PC-9 (cell line): ENCODE measurements at regions not wholly inside any gene's neighbourhood (a gene's known extent, or its start where the extent isn't known, plus 50 kb on each side); places are given as distances from the start of the nearest gene placed in this dataset.

Source experiments
- BruUV-seq: library from RNA; stranded (reverse); fragments of 400-500 nt; replicated peaks from 2 replicates; lab custom pipeline; 2021; lab: Mats Ljungman, UMichigan
- CTCF ChIA-PET: fragments of 300-600 bp; sonication (Branson Sonifier 250); formaldehyde crosslinking; loops from one replicate; lab custom pipeline; 2022; ENCODE audit warnings: antibody characterized with exemption; lab: Charles Lee
- POLR2A ChIA-PET: fragments of 300-600 bp; sonication (Branson Sonifier 250); formaldehyde crosslinking; loops from one replicate; lab custom pipeline; 2022; ENCODE audit warnings: antibody characterized with exemption; ENCODE audit not compliant: unreplicated experiment; lab: Charles Lee
- DNase-seq, 2 experiments: peaks; one replicate each; pipeline versions ENCODE4 v3.0.0 to v3.0.0-alpha.2; 2015 to 2022; ENCODE audit warnings: mixed read lengths in 1 of 2
- H2AFZ ChIP-seq: fragments of 200-600 bp; sonication (generic); 2 replicates; pipeline ENCODE4 v1.8.1; 2017; ENCODE audit warnings: antibody characterized with exemption
- H3F3A ChIP-seq: fragments of 200-600 bp; sonication (generic); 2 replicates; pipeline ENCODE4 v1.8.1; 2017; ENCODE audit warnings: antibody characterized with exemption, mild to moderate bottlenecking, low read depth; ENCODE audit not compliant: insufficient read depth
- H3K27ac ChIP-seq: fragments of 200-600 bp; sonication (generic); 2 replicates; pipeline ENCODE4 v1.6.1; 2016; ENCODE audit warnings: mixed run types
- H3K27me3 ChIP-seq: fragments of 200-600 bp; sonication (generic); 2 replicates; pipeline ENCODE4 v1.6.1; 2016; ENCODE audit warnings: low read depth, mixed run types; ENCODE audit not compliant: insufficient read depth
- H3K36me3 ChIP-seq: fragments of 200-600 bp; sonication (generic); 2 replicates; pipeline ENCODE4 v1.6.1; 2016; ENCODE audit warnings: low read depth, mixed run types
- H3K4me1 ChIP-seq: fragments of 200-600 bp; sonication (generic); replicated peaks from 2 replicates; pipeline ENCODE4 v1.6.1; 2016; ENCODE audit warnings: mixed run types; ENCODE audit not compliant: insufficient read depth
- H3K4me2 ChIP-seq: fragments of 200-600 bp; sonication (generic); 2 replicates; pipeline ENCODE4 v1.6.1; 2017; ENCODE audit warnings: mixed run types
- H3K4me3 ChIP-seq: fragments of 200-600 bp; sonication (generic); 2 replicates; pipeline ENCODE4 v1.6.1; 2016; ENCODE audit warnings: mixed run types
- H3K79me2 ChIP-seq: fragments of 200-600 bp; sonication (generic); 2 replicates; pipeline ENCODE4 v1.6.1; 2017; ENCODE audit warnings: low read depth, mixed run types
- H3K9me2 ChIP-seq: fragments of 200-600 bp; sonication (generic); 2 replicates; pipeline ENCODE4 v1.8.1; 2017; ENCODE audit warnings: mild to moderate bottlenecking; ENCODE audit not compliant: insufficient read depth
- H3K9me3 ChIP-seq: fragments of 200-600 bp; sonication (generic); 2 replicates; pipeline ENCODE4 v1.8.1; 2016; ENCODE audit warnings: low read depth; ENCODE audit not compliant: insufficient read depth
- H4K20me1 ChIP-seq: fragments of 200-600 bp; sonication (generic); 2 replicates; pipeline ENCODE4 v1.8.1; 2017; ENCODE audit not compliant: insufficient read depth
- CTCF ChIP-seq: fragments of 200-600 bp; sonication (generic); conservative IDR thresholded peaks from 2 replicates; pipeline ENCODE4 v1.6.1; 2017; ENCODE audit warnings: mixed run types, antibody characterized with exemption, mild to moderate bottlenecking, moderate library complexity
- EZH2 ChIP-seq: fragments of 200-600 bp; sonication (generic); IDR thresholded peaks from 2 replicates; pipeline ENCODE4 v1.8.0; 2017; ENCODE audit warnings: antibody characterized with exemption, low read depth
- intact Hi-C: fragments of 100-400 bp; cut with micrococcal nuclease; formaldehyde crosslinking; loops from one replicate; pipeline ENCODE4 v1.10.0; 2022; ENCODE audit not compliant: unreplicated experiment

- Histone ChIP-seq H3K27me3 (peaks cover 14% of the 10 kb centered on the region), H4K20me1 (no peaks in the 10 kb centered on the region), H3K4me1 (no peaks in the 10 kb centered on the region), H3K9me3 (no peaks in the 10 kb centered on the region), H3K79me2 (no peaks in the 10 kb centered on the region), H3K4me3 (no peak overlapping the region), H3K36me3 (no peaks in the 10 kb centered on the region), H3K9me2 (no peaks in the 10 kb centered on the region; the same call in 1 of the 2 replicates), H3K27ac (no peak overlapping the region), H3K4me2 (no peak overlapping the region), H2AFZ (no peak overlapping the region), H3F3A (no peaks in the 10 kb centered on the region)
- ChIA-PET CTCF (no interaction called here), POLR2A (no interaction called here)
- TF ChIP-seq CTCF (no peak), EZH2 (no peak)
- intact Hi-C loops, result no loop called here
- DNase-seq, result no peak
- BruUV-seq, result no TSS peak
Measured at GRCh38 chr16:77610496-77610895, 111.8 kb upstream of the NUDT7 start.

- H3K4me3 ChIP-seq, result no peak overlapping the region
- CTCF ChIA-PET, result no interaction called here
- POLR2A ChIA-PET, result no interaction called here
- H2AFZ ChIP-seq, result no peak overlapping the region
- H3K9me3 ChIP-seq, result no peaks in the 10 kb centered on the region
- H4K20me1 ChIP-seq, result no peaks in the 10 kb centered on the region
- DNase-seq, result no peak
- H3K27ac ChIP-seq, result no peak overlapping the region
- BruUV-seq, result no TSS peak
- intact Hi-C loops, result no loop called here
- H3K4me2 ChIP-seq, result no peak overlapping the region
- H3K4me1 ChIP-seq, result no peaks in the 10 kb centered on the region
- TF ChIP-seq EZH2, result no peak
- TF ChIP-seq CTCF, result no peak
- H3F3A ChIP-seq, result no peaks in the 10 kb centered on the region
- no peaks in the 10 kb centered on the region for H3K36me3 ChIP-seq
- H3K27me3 ChIP-seq, result peaks cover 14% of the 10 kb centered on the region
- H3K79me2 ChIP-seq, result no peaks in the 10 kb centered on the region
- no peaks in the 10 kb centered on the region; the same call in 1 of the 2 replicates for H3K9me2 ChIP-seq
Measured at GRCh38 chr16:77611386-77611785, 110.9 kb upstream of the NUDT7 start.

- no peaks in the 10 kb centered on the region for H3F3A ChIP-seq
- CTCF ChIA-PET, result no interaction called here
Measured at GRCh38 chr16:77612596-77612995, 109.7 kb upstream of the NUDT7 start.

More at GRCh38 chr16:77612596-77612995, 109.7 kb upstream of the NUDT7 start:
- Histone ChIP-seq H3K36me3 (no peaks in the 10 kb centered on the region), H4K20me1 (no peaks in the 10 kb centered on the region), H3K9me2 (no peaks in the 10 kb centered on the region; the same call in 1 of the 2 replicates), H3K27me3 (peaks cover 17% of the 10 kb centered on the region), H3K79me2 (no peaks in the 10 kb centered on the region), H3K4me3 (no peak overlapping the region), H3K27ac (no peak overlapping the region), H3K4me2 (no peak overlapping the region), H2AFZ (no peak overlapping the region), H3K9me3 (no peaks in the 10 kb centered on the region), H3K4me1 (no peaks in the 10 kb centered on the region)
- no peak for DNase-seq
- intact Hi-C loops, result no loop called here
- POLR2A ChIA-PET, result no interaction called here
- BruUV-seq, result no TSS peak
- no peak for TF ChIP-seq EZH2
- no peak for TF ChIP-seq CTCF
